ENCODE measurements at regions not wholly inside any gene's neighbourhood (a gene's known extent, or its start where the extent isn't known, plus 50 kb on each side); places are given as distances from the start of the nearest gene placed in this dataset.

GRCh38 chr6:87806099-87806498, 104.1 kb upstream of the AKIRIN2 start:
- WGBS: 83% methylated on average over 1 of the region's 1 CpG
- Histone ChIP-seq H3K4me3 (ENCODE audit: low read length) (no peak overlapping the region), H3K9ac (ENCODE audit: low read depth, low read length) (no peak overlapping the region), H3K9me3 (ENCODE audit: insufficient read depth, low read depth, low read length) (no peaks in the 10 kb centered on the region), H3K4me1 (ENCODE audit: insufficient read depth, low read length) (no peaks in the 10 kb centered on the region), H3K36me3 (ENCODE audit: insufficient read depth, low read length) (no peaks in the 10 kb centered on the region), H3K27ac (ENCODE audit: low read depth, low read length) (no peak overlapping the region), H3K27me3 (ENCODE audit: insufficient read depth, low read length) (no peaks in the 10 kb centered on the region)

GRCh38 chr6:87803791-87804190, 101.8 kb upstream of the AKIRIN2 start:
- Histone ChIP-seq H3K27me3 (ENCODE audit: insufficient read depth, low read length) (no peaks in the 10 kb centered on the region), H3K36me3 (ENCODE audit: insufficient read depth, low read length) (no peaks in the 10 kb centered on the region), H3K27ac (ENCODE audit: low read depth, low read length) (no peak overlapping the region), H3K4me3 (ENCODE audit: low read length) (no peak overlapping the region), H3K9me3 (ENCODE audit: insufficient read depth, low read depth, low read length) (no peaks in the 10 kb centered on the region), H3K4me1 (ENCODE audit: insufficient read depth, low read length) (no peaks in the 10 kb centered on the region), H3K9ac (ENCODE audit: low read depth, low read length) (no peak overlapping the region)
- 93% methylated on average over 3 of the region's 3 CpGs for WGBS

DNA sequence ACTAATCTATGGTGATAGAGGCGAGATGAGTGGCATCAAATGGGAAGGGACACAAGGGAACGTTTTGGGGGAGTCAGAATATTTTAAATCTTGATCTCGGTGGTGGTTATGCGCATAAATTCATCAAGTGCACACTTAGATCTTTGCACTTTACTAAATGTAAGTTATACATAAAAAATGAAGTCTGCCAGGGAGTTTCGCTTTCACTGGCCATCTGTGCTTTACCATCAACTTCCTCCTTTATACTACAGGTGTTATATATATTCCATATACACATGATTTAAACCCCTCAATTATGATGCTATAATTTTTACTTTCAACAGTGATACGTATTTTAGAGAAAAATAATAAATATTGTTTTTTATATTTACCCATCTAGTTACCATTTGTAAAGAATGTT, 97.6 kb upstream of the AKIRIN2 start:
- Histone ChIP-seq H3K27me3 (ENCODE audit: insufficient read depth, low read length) (no peaks in the 10 kb centered on the region), H3K27ac (ENCODE audit: low read depth, low read length) (no peak overlapping the region), H3K36me3 (ENCODE audit: insufficient read depth, low read length) (no peaks in the 10 kb centered on the region), H3K9ac (ENCODE audit: low read depth, low read length) (no peak overlapping the region), H3K4me1 (ENCODE audit: insufficient read depth, low read length) (peaks cover 7% of the 10 kb centered on the region; the same call in 1 of the 2 replicates), H3K4me3 (ENCODE audit: low read length) (no peak overlapping the region), H3K9me3 (ENCODE audit: insufficient read depth, low read depth, low read length) (no peaks in the 10 kb centered on the region)
- 92% methylated on average over 3 of the region's 6 CpGs for WGBS

GRCh38 chr6:87798393-87799278, 96.6 kb upstream of the AKIRIN2 start:
- Histone ChIP-seq H3K4me3 (ENCODE audit: low read length) (no peak overlapping the region), H3K4me1 (ENCODE audit: insufficient read depth, low read length) (peaks cover 7% of the 10 kb centered on the region; the same call in 1 of the 2 replicates), H3K27ac (ENCODE audit: low read depth, low read length) (no peak overlapping the region), H3K36me3 (ENCODE audit: insufficient read depth, low read length) (no peaks in the 10 kb centered on the region), H3K9ac (ENCODE audit: low read depth, low read length) (no peak overlapping the region), H3K27me3 (ENCODE audit: insufficient read depth, low read length) (no peaks in the 10 kb centered on the region), H3K9me3 (ENCODE audit: insufficient read depth, low read depth, low read length) (no peaks in the 10 kb centered on the region)
- 36% methylated on average over 2 of the region's 2 CpGs for WGBS

- Histone ChIP-seq H3K9ac (ENCODE audit: low read depth, low read length) (no peak overlapping the region), H3K27ac (ENCODE audit: low read depth, low read length) (no peak overlapping the region), H3K36me3 (ENCODE audit: insufficient read depth, low read length) (no peaks in the 10 kb centered on the region), H3K27me3 (ENCODE audit: insufficient read depth, low read length) (no peaks in the 10 kb centered on the region), H3K9me3 (ENCODE audit: insufficient read depth, low read depth, low read length) (no peaks in the 10 kb centered on the region), H3K4me3 (ENCODE audit: low read length) (no peak overlapping the region), H3K4me1 (ENCODE audit: insufficient read depth, low read length) (peaks cover 9% of the 10 kb centered on the region)
- WGBS: 79% methylated on average over 9 of the region's 11 CpGs
These were observed 93.2 kb upstream of the AKIRIN2 start for GRCh38 chr6:87794922-87795885.

DNA sequence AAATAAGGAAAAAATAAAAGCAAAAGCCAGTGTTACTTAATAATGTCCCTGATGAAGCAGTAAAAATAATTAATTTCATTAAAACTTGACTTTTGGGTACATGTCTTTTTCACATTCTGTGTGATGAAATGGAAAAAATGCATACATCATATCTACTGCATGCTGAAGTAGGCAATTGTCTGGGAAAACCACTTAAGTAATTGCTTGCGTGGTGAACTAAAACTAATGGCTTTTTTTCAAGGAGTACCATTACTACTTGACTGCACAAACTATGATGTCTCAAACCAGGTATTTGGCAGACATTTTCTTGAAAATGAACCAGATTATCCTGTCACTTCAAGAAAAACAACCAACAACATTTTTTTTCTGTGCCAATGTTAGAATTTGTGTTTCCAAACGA, 91.3 kb upstream of the AKIRIN2 start:
- Histone ChIP-seq H3K9ac (ENCODE audit: low read depth, low read length) (no peak overlapping the region), H3K4me1 (ENCODE audit: insufficient read depth, low read length) (peaks cover 28% of the 10 kb centered on the region), H3K9me3 (ENCODE audit: insufficient read depth, low read depth, low read length) (no peaks in the 10 kb centered on the region), H3K27me3 (ENCODE audit: insufficient read depth, low read length) (no peaks in the 10 kb centered on the region), H3K36me3 (ENCODE audit: insufficient read depth, low read length) (no peaks in the 10 kb centered on the region), H3K27ac (ENCODE audit: low read depth, low read length) (no peak overlapping the region), H3K4me3 (ENCODE audit: low read length) (no peak overlapping the region)
- WGBS: 97% methylated on average over 2 of the region's 2 CpGs

DNA sequence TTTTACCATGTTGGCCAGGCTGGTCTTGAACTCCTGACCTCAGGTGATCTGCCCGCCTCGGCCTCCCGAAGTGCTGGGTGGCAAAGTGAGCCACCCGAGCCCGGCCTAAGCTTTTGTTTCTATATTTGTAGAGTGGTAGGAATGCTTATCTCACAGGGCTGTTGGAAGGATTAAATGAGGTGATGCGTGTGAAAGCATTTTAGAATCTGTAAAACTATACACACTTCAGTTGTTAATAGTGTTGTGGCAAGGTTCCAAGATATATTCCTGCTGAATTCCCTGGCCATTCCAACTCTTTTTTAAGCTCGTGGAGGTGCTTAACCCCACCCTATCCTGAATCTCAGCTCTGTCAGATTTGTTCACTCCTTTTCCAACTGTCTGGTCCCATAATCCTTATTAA, 89.9 kb upstream of the AKIRIN2 start:
- no peak overlapping the region for H3K9ac ChIP-seq (ENCODE audit: low read depth, low read length)
- WGBS: 94% methylated on average over 7 of the region's 7 CpGs
- H3K27me3 ChIP-seq (ENCODE audit: insufficient read depth, low read length): no peaks in the 10 kb centered on the region
- H3K4me3 ChIP-seq (ENCODE audit: low read length): no peak overlapping the region
- peaks cover 28% of the 10 kb centered on the region for H3K4me1 ChIP-seq (ENCODE audit: insufficient read depth, low read length)
- H3K9me3 ChIP-seq (ENCODE audit: insufficient read depth, low read depth, low read length): no peaks in the 10 kb centered on the region
- H3K36me3 ChIP-seq (ENCODE audit: insufficient read depth, low read length): no peaks in the 10 kb centered on the region
- H3K27ac ChIP-seq (ENCODE audit: low read depth, low read length): no peak overlapping the region

DNA sequence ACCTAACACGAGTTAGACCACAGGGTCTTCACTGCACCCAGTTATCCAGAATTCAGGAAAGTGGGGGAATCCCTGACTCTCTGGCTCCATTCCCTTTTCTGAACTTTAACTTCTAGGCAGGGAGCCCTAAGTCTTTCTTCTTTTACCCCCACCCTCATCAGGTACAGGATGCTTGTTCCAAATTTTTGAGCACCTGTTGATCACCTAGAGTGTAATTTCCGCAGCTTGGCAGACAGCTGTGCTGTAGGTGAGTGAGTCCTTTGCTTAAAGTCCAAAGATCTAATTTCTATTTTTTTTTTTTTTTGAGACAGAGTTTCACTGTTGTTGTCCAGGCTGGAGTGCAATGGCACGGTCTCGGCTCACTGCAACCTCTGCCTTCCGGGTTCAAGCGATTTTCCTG, 89.5 kb upstream of the AKIRIN2 start:
- Histone ChIP-seq H3K36me3 (ENCODE audit: insufficient read depth, low read length) (no peaks in the 10 kb centered on the region), H3K27me3 (ENCODE audit: insufficient read depth, low read length) (no peaks in the 10 kb centered on the region), H3K27ac (ENCODE audit: low read depth, low read length) (no peak overlapping the region), H3K9me3 (ENCODE audit: insufficient read depth, low read depth, low read length) (no peaks in the 10 kb centered on the region), H3K9ac (ENCODE audit: low read depth, low read length) (no peak overlapping the region), H3K4me1 (ENCODE audit: insufficient read depth, low read length) (peaks cover 28% of the 10 kb centered on the region), H3K4me3 (ENCODE audit: low read length) (no peak overlapping the region)
- WGBS: 97% methylated on average over 6 of the region's 6 CpGs

DNA sequence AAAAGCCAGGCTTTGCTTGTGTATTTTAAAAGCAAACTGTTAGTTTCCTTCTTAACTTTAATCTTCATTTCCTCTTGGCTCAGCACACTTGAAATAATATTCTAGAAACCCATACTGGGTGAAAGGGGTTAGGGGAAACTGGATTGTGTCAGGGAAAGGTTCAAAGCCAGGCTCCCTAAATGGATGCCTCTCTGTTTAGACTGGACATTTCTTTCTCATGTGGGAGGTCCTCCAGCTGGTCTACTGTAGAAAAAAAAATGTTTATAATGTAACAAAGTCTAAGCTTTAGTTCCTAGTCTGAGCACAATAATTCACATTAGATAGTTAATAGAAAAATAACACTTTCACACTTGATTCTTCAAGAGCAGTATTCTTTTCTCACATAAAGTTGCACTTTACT, 89.0 kb upstream of the AKIRIN2 start:
- H3K4me3 ChIP-seq (ENCODE audit: low read length): no peak overlapping the region
- no peak overlapping the region for H3K27ac ChIP-seq (ENCODE audit: low read depth, low read length)
- no peaks in the 10 kb centered on the region for H3K36me3 ChIP-seq (ENCODE audit: insufficient read depth, low read length)
- H3K4me1 ChIP-seq (ENCODE audit: insufficient read depth, low read length): peaks cover 28% of the 10 kb centered on the region
- no peaks in the 10 kb centered on the region for H3K9me3 ChIP-seq (ENCODE audit: insufficient read depth, low read depth, low read length)
- no peaks in the 10 kb centered on the region for H3K27me3 ChIP-seq (ENCODE audit: insufficient read depth, low read length)
- H3K9ac ChIP-seq (ENCODE audit: low read depth, low read length): no peak overlapping the region

DNA sequence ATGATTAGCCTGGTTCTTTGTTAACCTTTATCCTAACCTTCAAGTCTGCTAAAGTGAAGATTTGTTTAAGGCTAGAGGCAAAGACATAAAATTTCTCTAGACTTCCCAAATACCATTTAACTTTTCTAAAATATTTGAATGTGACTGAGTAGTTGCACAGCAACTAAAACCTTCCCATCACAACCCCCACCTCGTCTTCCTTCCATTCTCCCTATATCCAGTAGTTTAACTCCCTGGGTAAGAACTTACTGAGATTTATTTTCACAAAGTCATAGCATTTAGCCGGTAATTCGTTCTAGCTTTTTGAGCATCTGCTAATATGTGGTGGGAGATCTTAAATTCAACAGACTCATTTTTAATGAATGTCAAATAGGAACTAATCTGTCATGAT, 87.9 kb upstream of the AKIRIN2 start:
- Histone ChIP-seq H3K4me3 (ENCODE audit: low read length) (no peak overlapping the region), H3K36me3 (ENCODE audit: insufficient read depth, low read length) (no peaks in the 10 kb centered on the region), H3K27me3 (ENCODE audit: insufficient read depth, low read length) (no peaks in the 10 kb centered on the region), H3K27ac (ENCODE audit: low read depth, low read length) (no peak overlapping the region), H3K9me3 (ENCODE audit: insufficient read depth, low read depth, low read length) (no peaks in the 10 kb centered on the region), H3K4me1 (ENCODE audit: insufficient read depth, low read length) (peaks cover 23% of the 10 kb centered on the region), H3K9ac (ENCODE audit: low read depth, low read length) (no peak overlapping the region)
- WGBS: 71% methylated on average over 1 of the region's 3 CpGs

GRCh38 chr6:87789198-87789899, 87.3 kb upstream of the AKIRIN2 start:
- H3K9ac ChIP-seq (ENCODE audit: low read depth, low read length): no peak overlapping the region
- H3K4me1 ChIP-seq (ENCODE audit: insufficient read depth, low read length): peaks cover 21% of the 10 kb centered on the region
- WGBS: 45% methylated on average over 2 of the region's 2 CpGs
- H3K36me3 ChIP-seq (ENCODE audit: insufficient read depth, low read length): no peaks in the 10 kb centered on the region
- no peaks in the 10 kb centered on the region for H3K9me3 ChIP-seq (ENCODE audit: insufficient read depth, low read depth, low read length)
- no peak overlapping the region for H3K4me3 ChIP-seq (ENCODE audit: low read length)
- H3K27ac ChIP-seq (ENCODE audit: low read depth, low read length): no peak overlapping the region; the same call in 1 of the 2 replicates
- H3K27me3 ChIP-seq (ENCODE audit: insufficient read depth, low read length): no peaks in the 10 kb centered on the region

Data from HUES64 (cell line).